OCI-LY1 (cell line): ENCODE measurements at regions not wholly inside any gene's neighbourhood (a gene's known extent, or its start where the extent isn't known, plus 50 kb on each side); places are given as distances from the start of the nearest gene placed in this dataset.
A peak's percentile ranks its signal among the peaks of the same experiment; 100 is the strongest.
"Not testable (repeated sequence)": the region's sequence is repeated elsewhere in the genome, so short reads cannot be mapped to it uniquely, and the experiment has no call there.

ENCODE experiments used
- H2AFZ ChIP-seq: fragments of 200-600 bp; sonication (generic), shearing (Covaris generic); 2 replicates; pipeline ENCODE4 v1.6.0; 2014; ENCODE audit warnings: antibody characterized with exemption, mild to moderate bottlenecking, low read length
- H3F3A ChIP-seq: fragments of 200-600 bp; sonication (generic), shearing (Covaris generic); 2 replicates; pipeline ENCODE4 v1.6.0; 2014; ENCODE audit warnings: mild to moderate bottlenecking, antibody characterized with exemption, low read length, moderate library complexity; ENCODE audit not compliant: insufficient read depth
- H3K27ac ChIP-seq: fragments of 200-600 bp; sonication (generic); 2 replicates; pipeline ENCODE4 v1.5.1; 2014; ENCODE audit warnings: low read length, mixed run types, mild to moderate bottlenecking, low read depth; ENCODE audit not compliant: poor library complexity, severe bottlenecking
- H3K27me3 ChIP-seq: fragments of 200-600 bp; sonication (generic); 2 replicates; pipeline ENCODE4 v1.6.0; 2014; ENCODE audit warnings: antibody characterized with exemption, mild to moderate bottlenecking, low read length, moderate library complexity; ENCODE audit not compliant: insufficient read depth
- H3K36me3 ChIP-seq: fragments of 200-600 bp; sonication (generic); 2 replicates; pipeline ENCODE4 v1.6.1; 2014; ENCODE audit warnings: mild to moderate bottlenecking, antibody characterized with exemption, low read length, moderate library complexity, mixed read lengths; ENCODE audit not compliant: insufficient read depth
- H3K4me1 ChIP-seq: fragments of 200-600 bp; sonication (generic); 2 replicates; pipeline ENCODE4 v1.5.1; 2014; ENCODE audit warnings: mild to moderate bottlenecking, low read length, moderate library complexity; ENCODE audit not compliant: insufficient read depth, severe bottlenecking
- H3K4me2 ChIP-seq: fragments of 200-600 bp; sonication (generic), shearing (Covaris generic); 2 replicates; pipeline ENCODE4 v1.6.1; 2014; ENCODE audit warnings: low read length
- H3K4me3 ChIP-seq: fragments of 200-600 bp; sonication (generic); 2 replicates; pipeline ENCODE4 v1.5.1; 2014; ENCODE audit warnings: low read length, low read depth, mild to moderate bottlenecking, mixed read lengths; ENCODE audit not compliant: poor library complexity, severe bottlenecking
- H3K79me2 ChIP-seq: fragments of 200-600 bp; shearing (Covaris generic); 2 replicates; pipeline ENCODE4 v1.6.1; 2016; ENCODE audit warnings: mixed run types, low read length, mixed read lengths; ENCODE audit not compliant: insufficient read depth
- H3K9ac ChIP-seq: fragments of 200-600 bp; sonication (generic), shearing (Covaris generic); 2 replicates; pipeline ENCODE4 v1.6.1; 2014; ENCODE audit warnings: mild to moderate bottlenecking, low read length, mixed read lengths
- H3K9me2 ChIP-seq: fragments of 200-600 bp; sonication (generic), shearing (Covaris generic); 2 replicates; pipeline ENCODE4 v1.6.1; 2014; ENCODE audit warnings: low read depth, mild to moderate bottlenecking, low read length, mixed read lengths
- H3K9me3 ChIP-seq: fragments of 200-600 bp; shearing (Covaris generic); 2 replicates; pipeline ENCODE4 v1.6.1; 2014; ENCODE audit warnings: low read length, mixed read lengths
- H4K20me1 ChIP-seq: fragments of 200-600 bp; sonication (generic), shearing (Covaris generic); 2 replicates; pipeline ENCODE4 v1.6.0; 2016; ENCODE audit warnings: mild to moderate bottlenecking, low read length; ENCODE audit not compliant: insufficient read depth
- CTCF ChIP-seq: fragments of 200-600 bp; sonication (generic), shearing (Covaris generic); IDR thresholded peaks from 2 replicates; pipeline ENCODE4 v1.5.1; 2017; ENCODE audit warnings: mild to moderate bottlenecking, antibody characterized with exemption, low read length, moderate library complexity, mixed read lengths
- EZH2 ChIP-seq: fragments of 200-600 bp; sonication (generic), shearing (Covaris generic); IDR thresholded peaks from 2 replicates; pipeline ENCODE4 v1.8.0; 2017; ENCODE audit warnings: borderline replicate concordance, mixed run types, mild to moderate bottlenecking, antibody characterized with exemption, low read length, moderate library complexity, mixed read lengths

- H3K9me2 ChIP-seq: no peaks in the 10 kb centered on the region
- H3K9ac ChIP-seq: no peak overlapping the region
- H3K4me3 ChIP-seq: no peak overlapping the region
- H3K27ac ChIP-seq: no peak overlapping the region
- no peaks in the 10 kb centered on the region for H3K9me3 ChIP-seq
- H3K4me2 ChIP-seq: no peak overlapping the region
- no peaks in the 10 kb centered on the region for H3K4me1 ChIP-seq
- TF ChIP-seq CTCF (no peak), EZH2 (no peak)
- no peaks in the 10 kb centered on the region for H3K27me3 ChIP-seq
- no peaks in the 10 kb centered on the region for H3K36me3 ChIP-seq
- no peak overlapping the region for H2AFZ ChIP-seq
- H3F3A ChIP-seq: no peaks in the 10 kb centered on the region
- H4K20me1 ChIP-seq: no peaks in the 10 kb centered on the region
- no peaks in the 10 kb centered on the region for H3K79me2 ChIP-seq
These were observed 66.9 kb upstream of the EPB41L4A start for GRCh38 chr5:112485934-112486355.

- Histone ChIP-seq H3F3A (no peaks in the 10 kb centered on the region), H3K4me2 (no peak overlapping the region), H3K9ac (no peak overlapping the region), H3K9me2 (no peaks in the 10 kb centered on the region), H2AFZ (no peak overlapping the region), H3K79me2 (no peaks in the 10 kb centered on the region), H3K4me1 (no peaks in the 10 kb centered on the region), H3K27ac (no peak overlapping the region), H3K4me3 (no peak overlapping the region), H3K9me3 (no peaks in the 10 kb centered on the region), H3K27me3 (no peaks in the 10 kb centered on the region), H3K36me3 (no peaks in the 10 kb centered on the region), H4K20me1 (no peaks in the 10 kb centered on the region)
- peak; percentile 61 for TF ChIP-seq CTCF
- no peak for TF ChIP-seq EZH2
These were observed 72.2 kb upstream of the EPB41L4A start for GRCh38 chr5:112491257-112491656.

- no peak overlapping the region for H3K4me3 ChIP-seq
- H4K20me1 ChIP-seq: no peaks in the 10 kb centered on the region
- H3K36me3 ChIP-seq: no peaks in the 10 kb centered on the region
- no peak overlapping the region for H2AFZ ChIP-seq
- H3K9me2 ChIP-seq: no peaks in the 10 kb centered on the region
- no peaks in the 10 kb centered on the region for H3K27me3 ChIP-seq
- H3K79me2 ChIP-seq: no peaks in the 10 kb centered on the region
- no peak overlapping the region for H3K27ac ChIP-seq
- H3K9me3 ChIP-seq: no peaks in the 10 kb centered on the region
- no peak overlapping the region for H3K4me2 ChIP-seq
- no peak overlapping the region for H3K9ac ChIP-seq
- TF ChIP-seq EZH2 (no peak), CTCF (peak; percentile 94)
- no peaks in the 10 kb centered on the region for H3K4me1 ChIP-seq
- no peaks in the 10 kb centered on the region for H3F3A ChIP-seq
These were observed 73.2 kb upstream of the EPB41L4A start for GRCh38 chr5:112492291-112492690.

- H3K9me2 ChIP-seq, H3K79me2 ChIP-seq, H3K4me1 ChIP-seq, H3F3A ChIP-seq, H3K4me3 ChIP-seq, H2AFZ ChIP-seq, H3K27ac ChIP-seq, H3K9me3 ChIP-seq, H4K20me1 ChIP-seq, H3K27me3 ChIP-seq, H3K4me2 ChIP-seq, H3K9ac ChIP-seq, H3K36me3 ChIP-seq: not testable (repeated sequence)
These were observed 84.8 kb upstream of the EPB41L4A start for GRCh38 chr5:112503749-112504501.

GRCh38 chr5:112509097-112509496 is 90.0 kb upstream of the EPB41L4A start:
- not testable (repeated sequence) for H4K20me1 ChIP-seq, H3K4me3 ChIP-seq, H3K79me2 ChIP-seq, H3K9me2 ChIP-seq, H3K9me3 ChIP-seq, H3K27ac ChIP-seq, H3K4me1 ChIP-seq, H2AFZ ChIP-seq, H3K27me3 ChIP-seq, H3K9ac ChIP-seq, H3K4me2 ChIP-seq, H3K36me3 ChIP-seq, H3F3A ChIP-seq
